Renal pelvis (tissue), 1 donor: ENCODE measurements at regions not wholly inside any gene's neighbourhood (a gene's known extent, or its start where the extent isn't known, plus 50 kb on each side); places are given as distances from the start of the nearest gene placed in this dataset.
"Not testable (repeated sequence)": the region's sequence is repeated elsewhere in the genome, so short reads cannot be mapped to it uniquely, and the experiment has no call there.

Source experiments
- DNase-seq: peaks from one replicate; pipeline ENCODE4 v3.0.0-alpha.2; 2013

DNA sequence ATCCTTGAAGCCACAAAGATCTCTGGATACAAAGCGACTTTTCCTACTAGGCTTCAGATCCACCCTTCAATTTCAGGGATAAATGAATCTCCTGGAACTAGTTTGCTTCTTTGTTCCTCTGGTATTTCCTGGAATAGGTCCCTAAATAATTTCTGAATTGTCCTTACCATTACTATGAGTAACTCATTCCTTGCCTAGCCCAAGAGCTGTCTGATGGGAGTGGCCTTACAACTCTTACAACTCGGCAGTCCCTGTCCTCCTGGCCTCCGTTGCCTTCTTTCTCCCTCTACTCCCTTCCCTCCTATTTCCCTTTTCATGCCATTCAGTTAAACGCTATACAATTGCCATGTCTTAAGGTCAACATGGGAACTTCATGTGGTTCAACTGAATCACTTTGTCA lies 98.2 kb upstream of the FHL2 start:
- DNase-seq, result no peak

DNA sequence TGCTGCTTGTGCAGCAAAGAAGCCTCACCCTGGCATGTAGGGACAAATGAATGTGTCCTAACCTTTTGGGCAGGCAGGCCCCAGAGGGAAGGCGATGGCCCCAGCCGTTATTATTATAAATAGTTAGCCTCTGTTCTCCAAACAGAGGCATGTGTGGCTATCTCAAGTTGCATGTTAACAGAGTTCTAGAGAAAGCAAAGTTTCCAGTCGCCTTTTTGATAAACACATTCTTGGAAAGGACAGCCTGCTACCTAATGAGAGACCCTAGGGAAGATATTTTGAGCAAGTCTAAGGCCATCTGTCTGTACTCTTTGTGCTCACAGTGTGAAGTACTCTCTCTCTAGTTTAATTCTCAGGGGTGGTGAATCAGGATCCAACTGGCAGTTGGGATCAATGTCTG lies 97.4 kb upstream of the FHL2 start:
- DNase-seq, result no peak

DNA sequence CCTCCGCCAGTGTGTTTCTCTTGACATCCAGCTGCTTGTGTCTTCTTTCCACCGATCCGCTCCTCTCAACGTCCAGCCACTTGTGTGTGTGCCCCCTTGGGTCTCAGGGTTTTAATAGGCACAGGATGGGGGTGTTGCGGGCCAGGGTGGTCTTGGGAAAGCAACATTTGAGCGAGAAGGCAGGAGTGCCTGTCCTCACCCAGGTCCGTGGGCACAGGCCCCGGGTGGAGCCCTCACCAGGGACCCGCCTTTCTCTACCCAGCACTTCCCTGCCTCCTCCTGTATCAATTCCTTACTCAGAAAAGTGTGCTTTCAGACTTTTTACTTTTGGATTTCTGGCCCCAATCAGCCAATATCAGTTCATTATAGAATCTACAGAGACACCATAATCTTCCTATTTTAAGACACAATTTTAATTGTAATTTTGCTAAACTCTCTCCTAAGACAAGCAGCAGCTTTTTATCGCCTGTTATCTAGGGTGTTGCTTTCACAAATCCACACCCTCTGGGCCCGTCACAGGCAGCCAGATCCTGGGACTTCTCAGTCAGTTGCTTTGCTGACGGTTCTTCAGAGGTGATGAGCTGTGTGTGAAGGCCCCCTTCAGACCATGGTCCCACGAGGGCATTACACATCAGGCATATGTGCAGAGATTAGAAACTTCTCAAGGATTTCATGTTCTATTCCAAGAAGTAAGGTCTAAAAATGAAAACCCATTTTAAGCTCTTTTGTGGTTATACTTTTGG lies 96.0 kb upstream of the FHL2 start:
- DNase-seq, result no peak

DNA sequence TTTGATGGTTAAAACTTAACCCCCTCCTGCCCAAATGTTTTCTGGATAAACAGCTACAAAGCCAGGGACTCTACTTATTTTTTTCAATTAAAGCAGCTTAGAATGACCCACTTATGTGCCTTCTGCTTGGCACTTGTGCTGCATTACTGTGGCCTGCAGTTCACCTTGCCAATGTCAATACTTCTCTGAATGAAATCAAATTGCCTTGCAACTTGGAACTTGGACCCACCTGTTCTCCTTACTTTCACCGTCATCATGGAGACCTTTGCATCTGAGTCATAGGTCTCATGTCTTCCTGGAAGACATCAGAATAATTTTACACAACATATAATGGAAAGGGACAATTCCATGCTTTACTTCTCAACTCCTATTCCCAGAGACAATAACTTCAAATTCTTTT lies 92.1 kb upstream of the FHL2 start:
- no peak for DNase-seq

DNA sequence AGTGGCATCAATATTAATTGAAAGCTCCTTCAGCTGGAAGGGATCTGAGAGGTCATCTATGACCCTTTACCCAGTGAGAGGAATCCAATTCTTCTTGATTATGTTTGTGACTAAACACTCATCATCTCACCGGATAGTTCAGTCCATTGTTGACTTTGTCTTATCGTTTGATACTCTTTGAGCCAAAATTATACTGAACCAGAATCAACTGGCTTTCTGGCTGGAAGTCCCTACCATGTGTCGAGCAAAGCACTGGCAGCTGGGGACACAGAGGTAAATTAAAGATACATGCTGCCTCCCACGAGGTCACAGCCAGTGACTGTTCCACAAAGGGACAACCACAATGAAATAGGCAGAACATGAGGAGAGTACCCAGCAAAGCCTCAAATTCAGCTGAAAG lies 91.4 kb upstream of the FHL2 start:
- DNase-seq, result no peak

DNA sequence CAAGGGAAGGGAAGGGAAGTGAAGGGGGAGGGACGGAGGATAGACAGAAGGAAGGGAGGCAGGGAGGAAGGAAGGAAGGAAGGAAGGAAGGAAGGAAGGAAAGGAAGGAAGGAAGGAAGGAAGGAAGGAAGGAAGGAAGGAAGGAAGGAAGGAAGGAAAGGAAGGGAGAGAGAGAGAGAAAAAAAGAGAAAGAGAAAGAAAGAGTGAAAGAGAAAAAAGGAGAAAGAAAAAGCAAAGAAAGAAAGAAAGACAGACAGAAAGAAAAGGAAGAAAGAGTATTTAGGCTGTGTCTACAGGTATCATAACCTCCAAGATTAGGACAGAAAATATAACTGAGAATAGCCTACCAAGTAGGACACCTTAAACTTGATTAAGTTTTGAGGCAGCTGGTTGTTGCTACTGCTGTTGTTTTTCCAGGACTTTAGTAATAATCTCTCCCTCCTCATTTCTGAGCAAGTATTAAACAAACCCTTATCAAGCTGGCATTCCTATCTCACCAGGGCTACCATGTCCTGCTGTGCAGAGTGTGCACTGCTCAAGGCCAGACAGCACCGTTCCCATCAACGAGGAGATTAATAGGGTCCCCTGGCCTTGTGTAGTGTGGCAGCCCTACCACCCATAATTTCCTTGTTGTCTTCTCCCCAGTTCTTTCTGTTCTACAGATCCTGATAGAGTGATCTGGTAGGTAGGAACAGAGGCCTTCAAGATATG lies 90.5 kb upstream of the FHL2 start:
- DNase-seq, result no peak

DNA sequence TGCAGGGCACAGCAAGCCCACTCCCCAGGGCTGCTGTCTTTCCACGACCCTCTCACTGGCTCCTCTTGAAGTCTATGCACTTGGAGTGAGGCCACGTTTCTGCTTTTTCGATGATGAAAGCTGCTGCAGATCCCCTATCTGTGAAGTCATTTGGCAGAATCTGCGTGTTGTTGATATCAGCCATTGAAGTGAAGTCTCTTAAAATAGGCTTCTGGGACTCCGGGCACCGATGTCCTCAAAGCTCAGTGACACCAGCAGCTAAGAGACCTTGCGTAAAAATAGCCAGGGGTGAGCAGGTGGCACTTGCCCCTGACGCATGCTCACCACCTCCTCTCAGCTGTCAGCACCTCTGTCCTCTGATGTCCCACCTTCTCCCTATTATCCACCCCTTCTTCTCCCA lies 89.4 kb upstream of the FHL2 start:
- DNase-seq, result no peak

DNA sequence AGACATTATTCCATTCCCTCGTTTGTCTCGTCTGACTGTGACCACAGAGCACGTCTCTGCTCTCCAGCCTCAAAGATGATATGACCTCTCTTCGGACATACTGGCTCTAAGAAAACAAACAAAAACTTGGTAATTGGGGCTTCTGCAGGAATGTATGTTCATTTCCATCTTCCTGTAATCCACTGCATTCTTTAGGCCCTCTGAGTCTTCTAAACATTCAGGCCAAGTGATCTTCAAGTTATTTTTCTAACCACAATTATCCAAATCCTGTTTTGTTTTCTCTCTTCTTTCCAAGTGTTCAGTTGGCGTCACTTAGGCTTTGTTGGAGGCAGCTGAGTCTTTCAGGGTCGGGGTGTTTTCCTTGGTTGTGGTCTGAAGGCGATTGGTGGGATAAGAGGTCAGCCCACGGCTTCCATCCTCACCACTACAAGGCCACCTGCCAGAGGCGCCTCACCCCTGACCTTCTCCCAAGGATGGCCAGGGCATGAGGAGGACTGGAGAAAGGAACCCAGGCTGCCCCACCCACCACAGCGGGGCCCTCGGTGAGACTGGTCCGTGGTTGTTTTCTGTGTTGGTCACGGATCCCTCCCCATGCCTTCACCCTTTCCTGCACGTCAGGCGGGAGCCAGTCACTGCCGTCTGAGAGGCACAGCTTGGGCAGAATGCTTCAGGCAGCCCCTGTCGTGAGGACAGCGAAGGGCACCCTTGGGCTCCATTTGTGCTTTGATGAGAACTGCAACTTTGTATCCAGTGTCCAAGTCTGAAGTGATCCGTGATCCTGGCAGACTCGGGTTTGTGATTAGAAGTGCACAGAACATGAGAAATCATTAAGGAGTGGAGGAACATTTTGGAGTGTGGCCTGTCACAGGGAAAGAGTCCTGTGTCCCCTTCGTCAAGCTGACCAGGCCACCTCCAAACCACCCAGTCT lies 88.6 kb upstream of the FHL2 start:
- DNase-seq, result no peak

DNA sequence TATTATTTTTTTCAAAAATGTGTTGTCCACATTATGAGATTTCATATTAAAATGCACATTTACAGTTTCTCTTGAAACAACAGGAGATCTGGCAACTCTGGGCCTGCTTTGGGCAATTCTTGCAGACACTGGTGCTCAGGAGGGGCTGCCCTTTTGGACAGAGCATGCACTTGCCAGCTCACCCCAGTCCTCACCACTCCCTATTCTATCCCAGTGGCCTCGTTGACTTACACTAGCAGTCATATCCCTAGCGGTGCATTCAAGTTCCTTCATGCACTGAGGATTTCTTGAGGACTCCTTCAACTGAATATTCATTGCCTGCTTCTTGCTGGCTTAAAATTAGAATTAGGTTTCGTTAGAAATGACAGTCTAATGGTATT lies 87.9 kb upstream of the FHL2 start:
- DNase-seq, result no peak

DNA sequence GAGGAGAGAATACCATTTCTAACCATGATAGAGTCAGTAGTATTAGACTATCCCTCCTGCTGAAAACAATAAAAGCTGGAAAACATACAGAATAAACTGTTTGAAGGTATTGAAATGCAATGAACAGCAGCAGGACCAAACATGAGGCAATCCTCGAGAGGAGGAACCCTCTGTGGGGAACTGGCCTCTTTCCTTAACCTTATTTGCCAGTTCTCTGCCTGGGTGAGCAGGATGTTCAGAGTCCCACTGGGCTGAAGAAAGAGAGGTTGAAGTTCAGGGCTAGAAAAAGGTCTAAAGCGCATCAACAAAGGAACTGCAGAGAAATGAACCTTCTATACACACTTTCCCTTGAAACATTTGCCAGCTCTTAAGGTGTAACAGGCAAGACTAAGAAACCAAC lies 79.8 kb upstream of the FHL2 start:
- DNase-seq, result no peak

DNA sequence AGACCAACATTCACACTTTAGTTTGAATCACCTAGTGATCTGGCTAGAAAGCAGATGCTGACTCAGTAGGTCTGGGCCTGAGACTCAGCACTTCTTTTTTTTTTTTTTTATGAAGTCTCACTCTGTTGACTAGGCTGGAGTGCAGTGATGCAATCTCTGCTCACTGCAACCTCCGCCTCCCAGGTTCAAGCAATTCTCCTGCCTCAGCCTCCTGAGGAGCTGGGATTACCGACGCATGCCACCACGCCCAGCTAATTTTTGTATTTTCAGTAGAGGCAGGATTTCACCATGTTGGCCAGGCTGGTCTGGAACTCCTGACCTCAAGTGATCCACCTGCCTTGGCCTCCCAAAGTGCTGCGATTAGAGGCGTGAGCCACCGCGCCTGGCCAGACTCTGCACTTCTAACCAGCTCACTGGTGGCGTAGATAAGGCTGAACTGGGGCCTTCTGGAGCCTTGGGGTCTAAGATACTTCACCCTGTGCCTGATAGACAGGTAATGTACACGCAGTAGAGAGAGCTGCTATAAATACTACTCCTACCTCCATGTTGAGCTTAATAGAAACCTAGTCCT lies 78.3 kb upstream of the FHL2 start:
- not testable (repeated sequence) for DNase-seq

DNA sequence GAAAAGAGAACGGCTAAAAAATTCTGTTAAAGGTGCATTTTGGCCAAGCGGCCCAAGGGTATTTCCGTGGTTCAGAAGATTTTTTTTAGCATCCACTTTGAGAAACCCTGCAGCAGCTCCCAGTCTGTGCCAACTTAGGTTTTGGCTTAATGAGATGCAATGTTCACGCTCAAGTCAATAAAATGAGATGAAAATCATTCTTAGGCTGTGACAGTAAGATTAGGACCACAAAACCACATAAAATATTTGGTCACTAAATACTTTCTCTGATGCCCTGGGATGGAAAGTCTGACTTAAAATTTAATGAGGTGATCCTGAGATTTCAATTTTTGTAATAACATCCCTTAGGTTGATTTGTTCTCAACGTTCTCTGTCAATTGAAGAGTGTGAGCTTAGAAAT lies 74.2 kb upstream of the FHL2 start:
- no peak for DNase-seq

DNA sequence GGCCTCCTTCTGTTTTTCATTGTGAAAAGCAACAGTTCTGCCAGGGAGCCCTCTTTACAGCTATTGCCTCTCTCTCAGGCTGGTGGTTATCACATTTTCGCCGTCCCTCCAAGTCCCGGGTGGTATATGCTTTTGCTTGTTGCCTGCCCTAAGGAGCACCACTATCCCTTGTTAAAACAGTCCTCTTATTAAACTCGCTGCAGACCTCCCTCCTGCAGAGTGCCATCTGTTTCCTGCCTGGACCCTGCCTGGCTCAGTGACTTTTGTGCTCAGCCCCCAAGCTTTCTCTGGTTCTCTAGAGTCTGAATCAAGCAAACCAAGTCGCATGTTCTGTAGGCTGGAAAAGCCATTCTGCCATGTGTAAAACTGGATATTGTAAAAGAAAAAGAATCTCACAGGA lies 72.1 kb upstream of the FHL2 start:
- DNase-seq, result no peak

DNA sequence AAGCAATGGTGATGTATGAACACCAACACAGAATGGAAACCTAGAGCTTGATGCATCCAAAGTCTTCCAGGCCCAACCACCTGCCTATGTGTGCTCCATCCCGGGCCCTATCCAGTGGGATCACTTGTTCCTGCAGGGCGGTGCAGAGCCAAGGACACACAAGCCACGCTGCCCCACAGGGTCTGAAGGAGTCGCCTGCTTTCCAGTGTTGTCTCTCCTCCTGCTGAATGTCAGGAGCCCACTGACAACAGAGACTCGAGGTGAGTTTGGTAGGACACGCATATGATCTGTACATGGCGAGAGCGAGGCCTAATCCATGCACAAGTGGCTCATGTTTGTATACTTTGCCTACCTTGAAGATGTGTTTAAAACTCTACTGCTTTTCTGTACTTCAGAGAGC lies 70.9 kb upstream of the FHL2 start:
- DNase-seq, result no peak

DNA sequence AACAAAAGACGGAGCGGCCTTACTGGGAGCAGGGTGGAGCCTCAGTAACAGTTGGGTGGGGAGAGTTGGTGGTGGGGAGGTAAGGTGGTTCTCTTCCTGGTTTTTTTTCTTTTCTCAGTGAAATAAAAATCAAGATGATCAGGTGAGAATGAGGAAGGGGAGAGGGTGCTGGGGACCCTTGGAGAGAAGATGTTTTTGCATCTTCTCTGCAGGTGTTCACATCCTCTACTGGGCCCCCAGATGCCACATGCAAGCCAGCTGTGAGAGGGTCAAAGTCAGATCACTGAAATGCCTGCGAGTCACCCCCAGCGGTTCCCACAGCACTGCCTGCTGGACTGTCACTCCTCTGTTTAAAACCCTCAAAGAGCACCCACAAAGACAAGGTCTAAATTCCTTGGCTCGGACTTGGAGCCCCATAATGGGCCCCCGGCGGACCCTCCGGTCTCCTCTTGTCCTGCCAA lies 69.8 kb upstream of the FHL2 start:
- no peak for DNase-seq

DNA sequence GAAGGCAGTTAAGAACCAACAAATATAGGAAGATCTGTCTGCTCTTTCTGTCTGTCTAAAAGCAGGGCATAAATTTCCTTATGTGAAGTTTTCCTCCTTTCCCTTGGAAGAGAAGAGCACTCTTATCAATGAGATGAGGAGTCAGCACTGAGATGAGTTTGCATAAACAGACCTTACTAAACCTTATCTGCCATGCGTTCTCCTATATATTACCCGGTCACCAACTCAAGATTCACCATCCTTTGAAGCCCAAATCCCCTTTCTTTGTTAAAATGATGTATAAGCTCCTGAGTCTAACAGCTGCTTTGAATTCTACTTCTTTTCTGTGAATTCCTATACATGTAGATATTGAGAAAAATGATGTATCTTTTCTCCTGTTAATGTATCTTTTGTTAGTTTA lies 65.5 kb upstream of the FHL2 start:
- DNase-seq, result no peak

DNA sequence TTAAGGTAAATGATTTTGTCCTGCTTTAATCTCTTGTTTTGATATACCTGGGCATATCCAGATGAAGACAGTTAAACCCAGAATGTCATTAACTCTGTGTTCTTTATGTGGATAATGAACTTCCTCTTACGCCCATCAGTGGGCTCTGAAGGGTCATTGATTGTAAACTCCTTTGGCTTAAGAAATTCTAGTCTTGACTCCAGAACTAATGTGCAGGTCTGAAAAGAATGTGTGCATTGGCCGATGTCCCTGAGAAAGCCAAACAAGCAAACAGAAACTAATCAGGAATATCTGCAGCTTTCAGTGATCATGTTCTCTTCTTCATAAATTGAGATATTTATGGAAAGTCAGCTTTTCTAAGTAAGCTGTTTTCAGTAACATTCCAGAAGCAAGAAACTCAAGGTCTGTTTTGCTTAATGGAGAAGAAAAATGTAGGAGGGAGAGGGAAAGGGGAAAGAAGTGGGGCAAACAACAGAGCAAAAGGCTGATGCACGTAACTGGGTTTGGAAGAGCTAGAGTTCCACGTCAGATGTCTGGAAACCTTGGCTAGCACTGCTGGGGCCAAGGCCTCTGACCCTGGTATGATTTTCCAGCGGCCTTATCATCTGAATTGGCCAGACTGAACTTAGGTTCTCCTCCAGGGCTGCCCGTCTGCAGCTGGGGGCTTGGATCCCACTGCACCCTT lies 61.3 kb upstream of the FHL2 start:
- DNase-seq, result no peak

DNA sequence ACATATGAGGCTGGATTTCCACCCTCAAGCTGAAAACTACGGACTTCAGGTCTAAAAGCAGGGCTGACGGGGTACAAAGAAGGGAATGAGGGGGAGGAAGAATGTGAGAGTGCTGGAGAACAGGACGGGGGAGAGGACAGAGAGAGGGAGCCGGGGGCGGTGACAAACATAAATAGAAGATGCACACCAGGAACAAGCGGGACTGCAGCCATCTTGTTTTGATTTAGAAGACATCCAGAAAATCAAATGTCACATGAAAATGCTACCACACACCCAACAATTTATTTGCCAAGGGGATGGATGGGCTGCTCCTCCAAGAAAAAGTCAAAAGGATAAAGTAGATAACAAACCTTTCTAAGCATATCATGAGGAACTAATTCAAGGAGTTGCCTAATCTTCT lies 59.2 kb upstream of the FHL2 start:
- DNase-seq, result no peak

DNA sequence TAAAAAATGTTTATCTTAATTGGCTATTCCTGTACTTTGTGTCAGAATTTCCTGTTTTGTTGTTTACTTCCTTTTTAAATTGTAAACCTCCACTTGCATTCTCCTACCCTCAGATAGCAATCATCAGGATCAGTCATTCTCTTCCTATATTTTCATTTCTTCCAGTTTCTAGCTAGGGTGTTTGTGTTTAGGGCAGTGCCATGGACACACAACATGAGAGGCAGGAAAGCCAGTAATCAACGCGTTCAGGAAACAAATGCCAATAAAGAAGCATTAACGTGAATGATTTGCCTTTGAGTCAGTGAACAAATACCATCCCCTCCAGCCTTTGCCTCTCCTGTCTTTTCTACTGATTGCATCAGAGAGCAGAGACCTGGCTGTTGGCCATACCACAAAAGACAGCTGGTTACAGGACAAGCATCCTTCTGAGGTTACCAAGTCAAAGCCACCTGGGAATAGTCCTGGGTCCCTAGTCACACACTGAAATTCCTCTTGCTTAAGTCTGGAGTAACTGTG lies 56.7 kb upstream of the FHL2 start:
- DNase-seq, result no peak

DNA sequence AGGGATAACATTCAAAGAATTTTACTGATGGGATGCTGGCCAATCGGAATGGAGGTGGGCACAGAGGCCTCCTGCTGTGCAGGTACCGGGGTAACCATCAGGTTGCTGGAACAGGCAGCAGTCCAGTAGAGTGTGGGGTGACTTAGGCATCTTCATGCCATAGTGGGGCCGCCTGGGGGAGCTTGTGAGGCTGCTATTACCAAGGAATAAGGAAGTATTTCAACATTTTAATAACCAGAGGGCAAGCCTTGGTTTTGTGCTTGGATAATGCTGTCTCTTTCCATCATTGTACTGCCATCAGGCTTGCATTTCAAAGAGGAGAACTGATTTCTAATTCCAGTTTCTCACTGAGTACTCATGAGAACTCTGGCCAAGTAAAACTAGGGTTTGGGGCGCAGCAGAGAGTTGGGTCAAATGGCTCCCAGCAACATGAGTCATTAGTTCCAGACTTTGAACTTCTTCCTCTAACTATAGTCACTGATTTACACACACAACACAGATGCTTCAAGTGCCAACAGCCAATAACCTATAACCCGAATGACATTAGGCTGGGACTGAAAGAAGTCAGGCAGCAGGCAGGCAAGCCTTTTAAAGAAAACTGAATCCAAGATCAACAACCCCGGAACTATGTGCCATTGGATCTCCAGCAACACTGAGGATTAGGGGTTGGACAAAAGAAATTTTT lies 56.1 kb upstream of the FHL2 start:
- peak; percentile 52 for DNase-seq
